RWPE2 (cell line): ENCODE measurements at regions not wholly inside any gene's neighbourhood (a gene's known extent, or its start where the extent isn't known, plus 50 kb on each side); places are given as distances from the start of the nearest gene placed in this dataset.
A peak's percentile ranks its signal among the peaks of the same experiment; 100 is the strongest.

Experiments
- ATAC-seq: fragments of 200-7000 bp; cut with Tn5 transposase; 3 replicates; pipeline ENCODE4 v1.9.1; 2021; ENCODE audit warnings: low read depth
- DNase-seq: peaks from one replicate; pipeline ENCODE4 v3.0.0-alpha.2; 2020; ENCODE audit warnings: low spot score
- H3K27ac ChIP-seq: fragments of 450-650 bp; 2 replicates; pipeline ENCODE4 v1.5.1; 2017; ENCODE audit warnings: mild to moderate bottlenecking; ENCODE audit not compliant: poor library complexity, severe bottlenecking
- H3K27me3 ChIP-seq: fragments of 250-450 bp; sonication (Bioruptor Pico); 2 replicates; pipeline ENCODE4 v1.5.1; 2021; ENCODE audit warnings: mild to moderate bottlenecking, moderate library complexity; ENCODE audit not compliant: insufficient read depth, poor library complexity, severe bottlenecking
- H3K36me3 ChIP-seq: fragments of 250-450 bp; sonication (Bioruptor Pico); 2 replicates; pipeline ENCODE4 v1.5.1; 2020; ENCODE audit warnings: low read depth, mild to moderate bottlenecking, moderate library complexity
- H3K4me1 ChIP-seq: fragments of 250-450 bp; sonication (Bioruptor Pico); 2 replicates; pipeline ENCODE4 v1.5.1; 2021; ENCODE audit warnings: mild to moderate bottlenecking, moderate library complexity; ENCODE audit not compliant: insufficient read depth, poor library complexity, severe bottlenecking
- H3K4me3 ChIP-seq: fragments of 250-450 bp; sonication (Bioruptor Pico); 2 replicates; pipeline ENCODE4 v1.5.1; 2021; ENCODE audit warnings: mild to moderate bottlenecking, moderate library complexity; ENCODE audit not compliant: severe bottlenecking
- H3K9me3 ChIP-seq: fragments of 250-450 bp; sonication (Bioruptor Pico); 2 replicates; pipeline ENCODE4 v1.5.1; 2021; ENCODE audit warnings: mild to moderate bottlenecking, moderate library complexity; ENCODE audit not compliant: severe bottlenecking
- CTCF ChIP-seq: fragments of 450-650 bp; IDR thresholded peaks from one replicate; pipeline ENCODE4 v1.5.1; 2017; ENCODE audit warnings: mild to moderate bottlenecking, moderate library complexity; ENCODE audit not compliant: poor library complexity, severe bottlenecking

- peak; percentile 45; the same call in 1 of the 3 replicates for ATAC-seq
- no peak for DNase-seq
These were observed 413.8 kb downstream of the RAD51AP2 start for GRCh38 chr2:17104454-17104853.

GRCh38 chr2:17101596-17101995 lies 416.6 kb downstream of the RAD51AP2 start:
- H3K9me3 ChIP-seq, result no peaks in the 10 kb centered on the region

More at GRCh38 chr2:17104454-17104853, 413.8 kb downstream of the RAD51AP2 start:
- no peaks in the 10 kb centered on the region for H3K9me3 ChIP-seq
- no peak overlapping the region for H3K4me3 ChIP-seq
- H3K36me3 ChIP-seq, result no peaks in the 10 kb centered on the region
- TF ChIP-seq CTCF, result no peak
- no peaks in the 10 kb centered on the region for H3K27me3 ChIP-seq
- no peaks in the 10 kb centered on the region for H3K4me1 ChIP-seq
- H3K27ac ChIP-seq, result no peak overlapping the region

GRCh38 chr2:17101091-17101490 lies 417.1 kb downstream of the RAD51AP2 start:
- ATAC-seq, result no peak
- Histone ChIP-seq H3K36me3 (no peaks in the 10 kb centered on the region), H3K27ac (no peak overlapping the region), H3K4me3 (no peak overlapping the region), H3K27me3 (no peaks in the 10 kb centered on the region), H3K4me1 (no peaks in the 10 kb centered on the region), H3K9me3 (no peaks in the 10 kb centered on the region)
- no peak for TF ChIP-seq CTCF
- no peak for DNase-seq

More at GRCh38 chr2:17101596-17101995, 416.6 kb downstream of the RAD51AP2 start:
- Histone ChIP-seq H3K4me3 (no peak overlapping the region), H3K36me3 (no peaks in the 10 kb centered on the region), H3K27ac (no peak overlapping the region), H3K27me3 (no peaks in the 10 kb centered on the region), H3K4me1 (no peaks in the 10 kb centered on the region)
- DNase-seq, result no peak
- no peak for ATAC-seq
- TF ChIP-seq CTCF, result no peak

DNA sequence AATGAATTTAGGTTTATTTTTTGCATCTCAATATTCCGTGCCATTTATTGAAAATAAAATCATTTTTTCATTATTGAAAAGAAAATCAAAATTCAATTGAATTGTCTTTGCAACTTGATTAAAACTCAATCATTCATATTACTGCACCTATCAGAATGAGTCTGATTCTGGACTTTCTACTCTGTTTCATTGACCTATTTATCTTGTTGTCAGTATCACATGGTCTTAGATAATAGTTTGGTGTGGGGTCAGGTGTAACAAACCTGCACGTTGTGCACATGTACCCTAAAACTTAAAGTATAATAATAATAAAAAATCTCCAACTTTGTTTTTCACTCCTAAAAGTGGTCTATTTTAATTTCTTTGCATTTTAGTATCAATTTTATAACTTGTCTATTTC lies 422.9 kb downstream of the RAD51AP2 start:
- Histone ChIP-seq H3K4me3 (no peak overlapping the region), H3K27me3 (no peaks in the 10 kb centered on the region), H3K27ac (no peak overlapping the region), H3K4me1 (no peaks in the 10 kb centered on the region), H3K36me3 (no peaks in the 10 kb centered on the region), H3K9me3 (no peaks in the 10 kb centered on the region)
- ATAC-seq (no peak), DNase-seq (no peak)
- no peak for TF ChIP-seq CTCF

- H3K27me3 ChIP-seq, result no peaks in the 10 kb centered on the region
- no peaks in the 10 kb centered on the region for H3K36me3 ChIP-seq
- no peak for TF ChIP-seq CTCF
- H3K27ac ChIP-seq, result no peak overlapping the region
- ATAC-seq (no peak), DNase-seq (no peak)
- H3K4me3 ChIP-seq, result no peak overlapping the region
- no peaks in the 10 kb centered on the region for H3K4me1 ChIP-seq
- no peaks in the 10 kb centered on the region for H3K9me3 ChIP-seq
These were observed 424.5 kb downstream of the RAD51AP2 start for GRCh38 chr2:17093712-17094111.
